ENCODE measurements at regions not wholly inside any gene's neighbourhood (a gene's known extent, or its start where the extent isn't known, plus 50 kb on each side); places are given as distances from the start of the nearest gene placed in this dataset.

DNA sequence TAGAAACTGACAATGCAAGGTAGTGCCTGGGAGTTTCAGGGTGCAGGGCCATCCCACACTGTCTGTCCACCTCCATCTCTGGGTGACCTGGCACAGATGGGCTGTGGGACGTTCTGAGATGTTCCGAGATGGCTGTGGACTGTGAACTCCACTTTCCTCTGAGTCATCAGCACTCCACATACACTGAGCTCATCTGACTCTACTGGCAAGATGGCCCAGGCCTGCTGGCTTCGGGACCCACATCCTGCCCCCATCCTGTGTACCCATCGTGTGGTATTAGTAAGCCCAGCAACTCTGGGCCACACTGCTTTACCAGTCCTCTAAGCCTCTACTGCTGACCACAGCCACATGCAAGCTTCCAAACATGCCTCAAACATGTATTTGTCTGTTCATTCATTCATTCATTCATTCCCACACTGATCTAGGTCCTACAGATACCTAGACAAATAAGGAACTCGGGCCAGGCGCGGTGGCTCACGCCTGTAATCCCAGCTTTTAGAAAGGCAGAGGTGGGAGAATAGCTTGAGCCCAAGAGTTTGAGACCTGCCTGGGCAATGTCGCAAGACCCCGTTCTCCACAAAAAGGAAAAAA lies 124.8 kb upstream of the CXCR4 start:
- H3K27me3 Mint-ChIP-seq (ENCODE audit: unreplicated experiment) = peaks cover 19% of the 10 kb centered on the region
- H3K4me1 Mint-ChIP-seq (ENCODE audit: low read depth, unreplicated experiment) = peaks cover 35% of the 10 kb centered on the region
- TF ChIP-seq, protein P1, sequence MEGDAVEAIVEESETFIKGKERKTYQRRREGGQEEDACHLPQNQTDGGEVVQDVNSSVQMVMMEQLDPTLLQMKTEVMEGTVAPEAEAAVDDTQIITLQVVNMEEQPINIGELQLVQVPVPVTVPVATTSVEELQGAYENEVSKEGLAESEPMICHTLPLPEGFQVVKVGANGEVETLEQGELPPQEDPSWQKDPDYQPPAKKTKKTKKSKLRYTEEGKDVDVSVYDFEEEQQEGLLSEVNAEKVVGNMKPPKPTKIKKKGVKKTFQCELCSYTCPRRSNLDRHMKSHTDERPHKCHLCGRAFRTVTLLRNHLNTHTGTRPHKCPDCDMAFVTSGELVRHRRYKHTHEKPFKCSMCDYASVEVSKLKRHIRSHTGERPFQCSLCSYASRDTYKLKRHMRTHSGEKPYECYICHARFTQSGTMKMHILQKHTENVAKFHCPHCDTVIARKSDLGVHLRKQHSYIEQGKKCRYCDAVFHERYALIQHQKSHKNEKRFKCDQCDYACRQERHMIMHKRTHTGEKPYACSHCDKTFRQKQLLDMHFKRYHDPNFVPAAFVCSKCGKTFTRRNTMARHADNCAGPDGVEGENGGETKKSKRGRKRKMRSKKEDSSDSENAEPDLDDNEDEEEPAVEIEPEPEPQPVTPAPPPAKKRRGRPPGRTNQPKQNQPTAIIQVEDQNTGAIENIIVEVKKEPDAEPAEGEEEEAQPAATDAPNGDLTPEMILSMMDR (IDR thresholded peaks at IDR 0.05; ENCODE audit: partially characterized antibody, unreplicated experiment) = no peak
- H3K27ac Mint-ChIP-seq (ENCODE audit: unreplicated experiment) = no peak overlapping the region
- peaks cover 4% of the 10 kb centered on the region for H3K36me3 Mint-ChIP-seq (ENCODE audit: unreplicated experiment)
- peaks cover 19% of the 10 kb centered on the region for H3K9me3 Mint-ChIP-seq (ENCODE audit: unreplicated experiment)
- DNase-seq = no peak
- H3K4me3 Mint-ChIP-seq (ENCODE audit: unreplicated experiment) = no peak overlapping the region

DNA sequence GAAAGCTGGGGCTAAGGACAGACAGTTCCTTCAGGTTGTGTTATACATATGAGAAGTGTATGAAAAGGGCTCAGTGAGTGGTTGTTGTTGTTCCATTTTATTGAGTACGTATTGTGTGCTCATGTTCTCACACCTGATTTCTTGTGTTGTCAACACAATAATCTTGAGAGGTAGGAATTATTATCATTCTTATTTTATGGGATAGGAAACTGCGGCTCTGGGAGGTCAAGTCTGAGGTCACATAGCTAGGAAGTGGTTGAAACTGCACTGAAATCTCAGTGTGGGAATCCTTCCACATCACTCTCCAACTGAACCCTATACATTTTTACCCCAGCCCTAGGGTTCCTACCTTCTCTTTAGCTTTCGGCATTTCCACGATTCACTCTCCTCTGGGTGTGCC lies 124.2 kb upstream of the CXCR4 start:
- Mint-ChIP-seq H3K36me3 (ENCODE audit: unreplicated experiment) (peaks cover 4% of the 10 kb centered on the region), H3K27ac (ENCODE audit: unreplicated experiment) (no peak overlapping the region), H3K4me3 (ENCODE audit: unreplicated experiment) (no peak overlapping the region), H3K9me3 (ENCODE audit: unreplicated experiment) (peaks cover 12% of the 10 kb centered on the region), H3K27me3 (ENCODE audit: unreplicated experiment) (peaks cover 12% of the 10 kb centered on the region), H3K4me1 (ENCODE audit: low read depth, unreplicated experiment) (peaks cover 28% of the 10 kb centered on the region)
- no peak for DNase-seq
- TF ChIP-seq, protein P1 (IDR thresholded peaks at IDR 0.05; ENCODE audit: partially characterized antibody, unreplicated experiment) = no peak

- H3K27ac Mint-ChIP-seq (ENCODE audit: unreplicated experiment) = no peak overlapping the region
- peaks cover 4% of the 10 kb centered on the region for H3K36me3 Mint-ChIP-seq (ENCODE audit: unreplicated experiment)
- TF ChIP-seq, protein P1 (IDR thresholded peaks at IDR 0.05; ENCODE audit: partially characterized antibody, unreplicated experiment) = no peak
Observed at GRCh38 chr2:136239079-136239685, 121.2 kb upstream of the CXCR4 start.

GRCh38 chr2:136238286-136239078 lies 120.5 kb upstream of the CXCR4 start:
- no peak for DNase-seq
- Mint-ChIP-seq H3K4me1 (ENCODE audit: low read depth, unreplicated experiment) (peaks cover 11% of the 10 kb centered on the region), H3K4me3 (ENCODE audit: unreplicated experiment) (no peak overlapping the region), H3K9me3 (ENCODE audit: unreplicated experiment) (peaks cover 6% of the 10 kb centered on the region), H3K36me3 (ENCODE audit: unreplicated experiment) (peaks cover 4% of the 10 kb centered on the region), H3K27me3 (ENCODE audit: unreplicated experiment) (peaks cover 10% of the 10 kb centered on the region), H3K27ac (ENCODE audit: unreplicated experiment) (no peak overlapping the region)
- TF ChIP-seq, protein P1 (IDR thresholded peaks at IDR 0.05; ENCODE audit: partially characterized antibody, unreplicated experiment) = no peak

More at GRCh38 chr2:136239079-136239685, 121.2 kb upstream of the CXCR4 start:
- DNase-seq = no peak
- H3K4me3 Mint-ChIP-seq (ENCODE audit: unreplicated experiment) = no peak overlapping the region
- H3K4me1 Mint-ChIP-seq (ENCODE audit: low read depth, unreplicated experiment) = peaks cover 14% of the 10 kb centered on the region
- H3K27me3 Mint-ChIP-seq (ENCODE audit: unreplicated experiment) = peaks cover 10% of the 10 kb centered on the region
- peaks cover 7% of the 10 kb centered on the region for H3K9me3 Mint-ChIP-seq (ENCODE audit: unreplicated experiment)

- Mint-ChIP-seq H3K9me3 (ENCODE audit: unreplicated experiment) (peaks cover 5% of the 10 kb centered on the region), H3K4me1 (ENCODE audit: low read depth, unreplicated experiment) (peaks cover 13% of the 10 kb centered on the region), H3K27ac (ENCODE audit: unreplicated experiment) (no peak overlapping the region), H3K36me3 (ENCODE audit: unreplicated experiment) (peaks cover 4% of the 10 kb centered on the region), H3K4me3 (ENCODE audit: unreplicated experiment) (no peak overlapping the region), H3K27me3 (ENCODE audit: unreplicated experiment) (peaks cover 8% of the 10 kb centered on the region)
- TF ChIP-seq, protein P1 (IDR thresholded peaks at IDR 0.05; ENCODE audit: partially characterized antibody, unreplicated experiment) = no peak
- no peak for DNase-seq
Observed at GRCh38 chr2:136236019-136236418, 118.1 kb upstream of the CXCR4 start.
